ENCODE measurements at regions not wholly inside any gene's neighbourhood (a gene's known extent, or its start where the extent isn't known, plus 50 kb on each side); places are given as distances from the start of the nearest gene placed in this dataset.

- intact Hi-C loops (cut with DNase I) = no loop called here
- no peak for DNase-seq (ENCODE audit: low spot score)
Observed at GRCh38 chr3:144638009-144638408, 666.4 kb downstream of the DIPK2A start.

GRCh38 chr3:144643771-144644198 lies 672.2 kb downstream of the DIPK2A start:
- intact Hi-C loops (cut with DNase I) = no loop called here
- DNase-seq (ENCODE audit: low spot score) = no peak

- DNase-seq (ENCODE audit: low spot score) = no peak
- intact Hi-C loops (cut with DNase I) = no loop called here
Observed at GRCh38 chr3:144645300-144645699, 673.7 kb downstream of the DIPK2A start.

GRCh38 chr3:144650380-144650779 lies 678.8 kb downstream of the DIPK2A start:
- intact Hi-C loops (cut with DNase I) = no loop called here
- no peak for DNase-seq (ENCODE audit: low spot score)

- DNase-seq (ENCODE audit: low spot score) = no peak
- intact Hi-C loops (cut with DNase I) = no loop called here
Observed at GRCh38 chr3:144652573-144652972, 681.0 kb downstream of the DIPK2A start.

- DNase-seq (ENCODE audit: low spot score) = no peak
- intact Hi-C loops (cut with DNase I) = no loop called here
Observed at GRCh38 chr3:144655423-144655822, 683.8 kb downstream of the DIPK2A start.

- intact Hi-C loops (cut with DNase I) = no loop called here
- DNase-seq (ENCODE audit: low spot score) = no peak
Observed at GRCh38 chr3:144660186-144660585, 688.6 kb downstream of the DIPK2A start.

- DNase-seq (ENCODE audit: low spot score) = no peak
- intact Hi-C loops (cut with DNase I) = no loop called here
Observed at GRCh38 chr3:144662729-144663128, 691.1 kb downstream of the DIPK2A start.

- intact Hi-C loops (cut with DNase I) = no loop called here
- DNase-seq (ENCODE audit: low spot score) = no peak
Observed at GRCh38 chr3:144663456-144664436, 692.1 kb downstream of the DIPK2A start.

- intact Hi-C loops (cut with DNase I) = no loop called here
- DNase-seq (ENCODE audit: low spot score) = no peak
Observed at GRCh38 chr3:144665567-144666053, 694.0 kb downstream of the DIPK2A start.

- no peak for DNase-seq (ENCODE audit: low spot score)
- intact Hi-C loops (cut with DNase I) = no loop called here
Observed at GRCh38 chr3:144670571-144670970, 698.9 kb downstream of the DIPK2A start.

GRCh38 chr3:144677103-144677502 lies 705.5 kb downstream of the DIPK2A start:
- intact Hi-C loops (cut with DNase I) = no loop called here

GRCh38 chr3:144683065-144683464 lies 711.4 kb downstream of the DIPK2A start:
- no peak for DNase-seq (ENCODE audit: low spot score)
- intact Hi-C loops (cut with DNase I) = no loop called here

More at GRCh38 chr3:144677103-144677502, 705.5 kb downstream of the DIPK2A start:
- DNase-seq (ENCODE audit: low spot score) = no peak

- DNase-seq (ENCODE audit: low spot score) = no peak
- intact Hi-C loops (cut with DNase I) = no loop called here
Observed at GRCh38 chr3:144687862-144688261, 716.2 kb downstream of the DIPK2A start.

GRCh38 chr3:144692488-144692887 lies 720.9 kb downstream of the DIPK2A start:
- DNase-seq (ENCODE audit: low spot score) = no peak
- intact Hi-C loops (cut with DNase I) = no loop called here

- no peak for DNase-seq (ENCODE audit: low spot score)
- intact Hi-C loops (cut with DNase I) = no loop called here
Observed at GRCh38 chr3:144708437-144708836, 736.8 kb downstream of the DIPK2A start.

- intact Hi-C loops (cut with DNase I) = no loop called here
- no peak for DNase-seq (ENCODE audit: low spot score)
Observed at GRCh38 chr3:144737281-144737680, 765.7 kb downstream of the DIPK2A start.

GRCh38 chr3:144743225-144743668 lies 771.6 kb downstream of the DIPK2A start:
- DNase-seq (ENCODE audit: low spot score) = no peak
- intact Hi-C loops (cut with DNase I) = no loop called here

- DNase-seq (ENCODE audit: low spot score) = no peak
- intact Hi-C loops (cut with DNase I) = no loop called here
Observed at GRCh38 chr3:144744473-144744872, 772.9 kb downstream of the DIPK2A start.

GRCh38 chr3:144746631-144747030 lies 775.0 kb downstream of the DIPK2A start:
- DNase-seq (ENCODE audit: low spot score) = no peak
- intact Hi-C loops (cut with DNase I) = no loop called here

Data from cardiac septum (tissue), 1 donor.